Astrocyte of the spinal cord (primary cell): ENCODE measurements at regions not wholly inside any gene's neighbourhood (a gene's known extent, or its start where the extent isn't known, plus 50 kb on each side); places are given as distances from the start of the nearest gene placed in this dataset.
A peak's percentile ranks its signal among the peaks of the same experiment; 100 is the strongest.
"Not testable (repeated sequence)": the region's sequence is repeated elsewhere in the genome, so short reads cannot be mapped to it uniquely, and the experiment has no call there.

Experiments
- DNase-seq: peaks from one replicate; pipeline ENCODE4 v3.0.0; 2011; ENCODE audit warnings: low read depth, low spot score
- H3K4me3 ChIP-seq: 2 replicates; pipeline ENCODE4 v1.5.1; 2011; ENCODE audit warnings: low read depth, mild to moderate bottlenecking, low read length, moderate library complexity
- CTCF ChIP-seq: IDR thresholded peaks from 2 replicates; pipeline ENCODE4 v1.5.1; 2012; ENCODE audit warnings: low read depth, mild to moderate bottlenecking, low read length, inconsistent platforms
- in situ Hi-C: cut with HindIII; loops from 2 replicates; pipeline ENCODE4 v1.10.0; 2017; ENCODE audit warnings: low sequenced_read_pairs

GRCh38 chr2:40028792-40029488, 249.9 kb upstream of the THUMPD2 start:
- no peak for DNase-seq
- in situ Hi-C loops = no loop called here
- no peak for TF ChIP-seq CTCF
- H3K4me3 ChIP-seq = no peak overlapping the region

GRCh38 chr2:40027968-40028367, 248.9 kb upstream of the THUMPD2 start:
- DNase-seq = peak; percentile 47
- in situ Hi-C loops = no loop called here
- no peak overlapping the region for H3K4me3 ChIP-seq
- no peak for TF ChIP-seq CTCF

DNA sequence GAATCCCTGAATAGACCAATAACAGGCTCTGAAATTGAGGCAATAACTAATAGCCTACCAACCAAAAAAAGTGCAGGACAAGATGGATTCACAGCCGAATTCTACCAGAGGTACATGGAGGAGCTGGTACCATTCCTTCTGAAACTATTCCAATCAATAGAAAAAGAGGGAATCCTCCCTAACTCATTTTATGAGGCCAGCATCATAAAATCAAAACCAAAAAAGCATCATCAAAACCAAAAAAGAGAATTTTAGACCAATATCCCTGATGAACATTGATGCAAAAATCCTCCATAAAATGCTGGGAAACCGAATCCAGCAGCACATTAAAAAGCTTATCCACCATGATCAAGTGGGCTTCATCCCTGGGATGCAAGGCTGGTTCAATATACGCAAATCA, 246.2 kb upstream of the THUMPD2 start:
- DNase-seq, H3K4me3 ChIP-seq, in situ Hi-C loops: not testable (repeated sequence)

DNA sequence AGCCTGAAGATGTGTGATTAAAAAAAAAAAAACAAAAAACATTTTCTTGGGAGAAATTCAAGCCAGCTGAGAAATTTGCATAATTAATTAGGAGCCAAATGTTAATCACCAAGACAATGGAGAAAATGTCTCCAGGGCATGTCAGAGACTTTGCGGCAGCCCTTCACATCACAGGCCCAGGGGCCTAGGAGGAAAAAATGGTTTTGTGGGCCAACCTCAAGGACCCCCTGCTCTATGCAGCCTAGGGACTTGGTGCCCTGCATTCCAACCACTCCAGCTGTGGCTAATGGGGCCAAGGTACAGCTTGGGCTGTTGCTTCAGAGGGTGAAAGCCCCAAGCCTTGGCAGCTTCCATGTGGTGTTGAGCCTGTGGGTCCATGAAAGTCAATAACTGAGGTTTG, 241.9 kb upstream of the THUMPD2 start:
- DNase-seq = no peak
- in situ Hi-C loops = no loop called here
- no peak overlapping the region for H3K4me3 ChIP-seq
- no peak for TF ChIP-seq CTCF

GRCh38 chr2:40016151-40016885, 237.3 kb upstream of the THUMPD2 start:
- in situ Hi-C loops = no loop called here
- TF ChIP-seq CTCF = no peak
- no peak overlapping the region for H3K4me3 ChIP-seq
- no peak for DNase-seq

GRCh38 chr2:40013962-40014361, 234.9 kb upstream of the THUMPD2 start:
- in situ Hi-C loops, H3K4me3 ChIP-seq, DNase-seq: not testable (repeated sequence)

DNA sequence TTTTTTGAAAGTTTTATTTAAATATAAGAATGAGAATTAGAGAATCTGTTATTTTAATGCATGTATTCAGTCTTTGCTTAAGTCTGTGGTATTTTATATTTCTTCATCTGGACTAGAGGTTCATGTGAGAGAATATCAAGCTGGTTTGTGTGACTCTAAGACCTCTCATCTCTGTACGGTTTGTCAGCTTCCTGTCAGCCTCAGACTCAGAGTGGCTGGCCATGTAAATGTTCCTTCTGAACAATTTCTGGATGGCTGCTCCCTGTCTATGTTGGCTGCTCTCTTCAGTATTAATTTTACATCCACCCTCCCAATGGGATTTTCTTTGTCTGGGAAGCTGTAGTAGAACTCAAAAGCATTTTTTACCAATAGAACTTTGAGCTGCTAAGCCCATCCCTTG, 225.3 kb upstream of the THUMPD2 start:
- in situ Hi-C loops = no loop called here
- no peak overlapping the region for H3K4me3 ChIP-seq
- DNase-seq = peak; percentile 41
- TF ChIP-seq CTCF = no peak

GRCh38 chr2:40002339-40002738, 223.3 kb upstream of the THUMPD2 start:
- DNase-seq = no peak
- no peak for TF ChIP-seq CTCF
- in situ Hi-C loops = no loop called here
- H3K4me3 ChIP-seq = no peak overlapping the region
